Fibroblast of villous mesenchyme (primary cell): ENCODE measurements at regions not wholly inside any gene's neighbourhood (a gene's known extent, or its start where the extent isn't known, plus 50 kb on each side); places are given as distances from the start of the nearest gene placed in this dataset.

Experiments
- DNase-seq: peaks from one replicate; pipeline ENCODE4 v3.0.0-alpha.2; 2010; ENCODE audit warnings: low read depth
- H3K4me3 ChIP-seq: 2 replicates; pipeline ENCODE4 v1.5.1; 2011; ENCODE audit warnings: low read depth, mild to moderate bottlenecking, low read length
- TF ChIP-seq, protein P1 (sequence below): IDR thresholded peaks from 2 replicates; pipeline ENCODE4 v1.5.1; 2012; ENCODE audit warnings: low read depth, mild to moderate bottlenecking, low read length; ENCODE audit not compliant: insufficient read depth

DNA sequence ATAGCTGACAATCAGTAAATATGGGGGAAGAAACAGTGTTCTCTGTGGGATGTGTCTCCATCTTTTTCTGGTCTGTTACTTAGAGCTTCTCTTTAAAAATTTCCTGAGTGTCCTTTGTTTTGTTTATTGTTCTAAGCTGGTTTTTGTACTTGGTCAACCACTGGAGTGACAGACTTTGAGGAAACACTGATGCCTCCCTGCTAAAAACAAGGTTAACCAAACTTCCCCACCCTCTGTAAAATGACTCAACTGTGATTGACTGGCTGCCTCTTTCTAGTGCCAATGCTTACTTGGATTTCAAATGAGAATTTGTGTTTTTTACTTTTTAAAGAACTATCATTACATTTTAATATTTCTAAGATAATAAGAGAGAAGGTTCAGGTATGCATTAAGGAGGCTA, 65.1 kb upstream of the SPINK5 start:
- DNase-seq: no peak
- H3K4me3 ChIP-seq: no peak overlapping the region
- TF ChIP-seq, protein P1, sequence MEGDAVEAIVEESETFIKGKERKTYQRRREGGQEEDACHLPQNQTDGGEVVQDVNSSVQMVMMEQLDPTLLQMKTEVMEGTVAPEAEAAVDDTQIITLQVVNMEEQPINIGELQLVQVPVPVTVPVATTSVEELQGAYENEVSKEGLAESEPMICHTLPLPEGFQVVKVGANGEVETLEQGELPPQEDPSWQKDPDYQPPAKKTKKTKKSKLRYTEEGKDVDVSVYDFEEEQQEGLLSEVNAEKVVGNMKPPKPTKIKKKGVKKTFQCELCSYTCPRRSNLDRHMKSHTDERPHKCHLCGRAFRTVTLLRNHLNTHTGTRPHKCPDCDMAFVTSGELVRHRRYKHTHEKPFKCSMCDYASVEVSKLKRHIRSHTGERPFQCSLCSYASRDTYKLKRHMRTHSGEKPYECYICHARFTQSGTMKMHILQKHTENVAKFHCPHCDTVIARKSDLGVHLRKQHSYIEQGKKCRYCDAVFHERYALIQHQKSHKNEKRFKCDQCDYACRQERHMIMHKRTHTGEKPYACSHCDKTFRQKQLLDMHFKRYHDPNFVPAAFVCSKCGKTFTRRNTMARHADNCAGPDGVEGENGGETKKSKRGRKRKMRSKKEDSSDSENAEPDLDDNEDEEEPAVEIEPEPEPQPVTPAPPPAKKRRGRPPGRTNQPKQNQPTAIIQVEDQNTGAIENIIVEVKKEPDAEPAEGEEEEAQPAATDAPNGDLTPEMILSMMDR: no peak

DNA sequence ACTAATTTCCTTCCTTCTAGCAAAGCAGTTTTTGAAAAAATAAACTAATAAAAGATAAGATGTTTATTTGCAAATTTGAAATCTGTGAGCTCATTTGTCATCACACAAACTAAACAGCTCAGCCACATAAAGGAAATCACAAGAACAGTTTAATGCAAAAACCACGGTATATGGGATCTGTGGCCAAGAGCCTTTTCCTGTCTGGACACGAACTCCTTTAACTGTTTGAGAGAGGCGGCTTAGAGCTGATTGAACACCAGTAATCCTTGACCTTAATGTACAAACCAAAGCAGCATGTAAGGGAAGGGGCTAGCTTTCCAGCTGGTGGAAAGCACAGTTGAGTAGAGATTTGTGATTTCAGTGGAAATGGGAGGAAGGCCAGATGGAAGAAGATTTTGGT, 66.3 kb upstream of the SPINK5 start:
- H3K4me3 ChIP-seq: no peak overlapping the region
- TF ChIP-seq, protein P1: no peak
- no peak for DNase-seq

DNA sequence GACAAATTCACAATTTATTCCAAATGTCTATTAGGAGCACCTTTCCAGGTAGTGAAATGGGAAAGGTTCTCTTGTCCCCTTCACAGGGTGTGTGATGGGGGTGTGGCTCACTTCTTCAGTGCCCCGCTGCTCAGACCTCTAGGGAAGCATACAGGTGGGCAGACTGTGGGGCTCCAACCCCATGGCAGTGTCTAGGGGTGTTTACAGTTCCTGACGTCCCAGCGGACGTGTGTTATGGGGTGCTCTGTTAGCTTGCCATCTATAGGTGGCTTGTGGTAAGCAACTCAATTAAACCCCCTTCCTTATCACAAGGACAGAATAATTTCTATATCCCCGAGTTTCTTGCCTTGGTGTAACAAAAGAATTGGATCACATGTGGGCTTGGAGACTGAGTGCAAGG, 67.4 kb upstream of the SPINK5 start:
- TF ChIP-seq, protein P1: no peak

DNA sequence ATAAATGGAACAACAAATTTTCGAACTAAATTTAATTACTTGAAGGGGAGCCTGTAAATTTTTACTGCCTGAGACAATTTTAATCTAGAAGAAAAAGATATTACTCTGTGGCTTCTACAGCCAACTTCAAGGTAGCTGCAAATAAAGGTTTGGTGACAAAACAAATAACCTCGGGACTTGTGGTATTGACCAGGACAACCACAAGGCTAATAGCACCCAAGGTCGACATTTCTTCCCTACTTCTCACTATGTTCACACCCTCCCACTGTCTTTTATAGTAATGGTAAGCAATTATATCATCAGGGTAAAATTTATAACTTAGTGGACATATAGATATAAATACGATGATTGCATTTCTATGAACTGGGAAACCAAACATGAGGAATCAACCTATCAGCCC, 67.9 kb upstream of the SPINK5 start:
- no peak for DNase-seq
- TF ChIP-seq, protein P1: no peak
- no peak overlapping the region for H3K4me3 ChIP-seq

More for the DNA sequence above, 67.4 kb upstream of the SPINK5 start:
- DNase-seq: no peak
- H3K4me3 ChIP-seq: no peak overlapping the region

DNA sequence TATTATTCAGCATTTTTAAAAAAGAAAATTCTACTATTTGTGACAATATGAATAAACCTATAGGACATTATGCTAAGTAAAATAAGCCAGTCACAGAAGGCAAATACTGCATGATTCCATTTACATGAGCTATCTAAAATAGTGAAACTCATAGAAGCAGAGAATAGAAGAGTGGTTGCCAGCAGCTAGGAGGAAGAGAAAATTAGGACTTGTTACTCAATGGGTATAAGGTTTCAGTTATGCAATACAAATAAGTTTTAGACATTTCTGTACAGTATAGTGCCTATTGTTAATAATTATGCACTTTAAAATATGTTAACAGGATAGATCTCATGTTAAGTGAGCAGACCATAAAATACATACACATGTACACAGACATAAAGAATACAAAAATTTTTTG, 73.8 kb upstream of the SPINK5 start:
- no peak overlapping the region for H3K4me3 ChIP-seq
- TF ChIP-seq, protein P1: no peak
- no peak for DNase-seq

DNA sequence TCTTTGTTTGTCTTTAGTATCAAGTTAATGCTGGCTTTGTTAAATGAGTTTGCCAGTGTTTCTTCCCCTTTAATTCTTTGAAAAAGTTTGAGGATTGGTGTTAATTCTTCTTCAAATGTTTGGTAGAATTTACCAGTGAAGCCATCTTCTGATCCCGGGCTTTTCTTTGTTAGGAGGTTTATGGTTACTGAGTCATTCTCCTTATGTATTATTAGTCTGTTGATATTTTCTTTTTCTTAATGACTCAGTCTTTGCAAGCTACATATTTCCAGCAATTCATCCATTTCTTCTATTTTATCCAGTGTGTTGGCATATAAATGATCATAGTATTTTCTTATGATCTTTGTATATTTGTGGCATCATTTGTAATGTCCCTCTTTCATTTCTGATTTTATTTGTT, 74.5 kb upstream of the SPINK5 start:
- H3K4me3 ChIP-seq: no peak overlapping the region

More for the DNA sequence above, 74.5 kb upstream of the SPINK5 start:
- peak; percentile 2 for DNase-seq
- TF ChIP-seq, protein P1: no peak
